Omental fat pad (tissue), 3 donors: ENCODE measurements at regions not wholly inside any gene's neighbourhood (a gene's known extent, or its start where the extent isn't known, plus 50 kb on each side); places are given as distances from the start of the nearest gene placed in this dataset.

Experiments
- ATAC-seq: fragments of 150-250 bp; one replicate; pipeline ENCODE4 v1.9.1; 2016; ENCODE audit warnings: mild to moderate bottlenecking, moderate library complexity; ENCODE audit not compliant: low FRiP score
- DNase-seq: peaks from one replicate; pipeline ENCODE4 v3.0.0-alpha.2; 2019; ENCODE audit warnings: low spot score
- TF ChIP-seq, protein P1 (sequence below), 3 donors: fragments of 450-650 bp; IDR thresholded peaks; one replicate each; pipeline ENCODE4 v1.5.1; 2016 to 2017; ENCODE audit warnings: antibody characterized with exemption in 3 of 3, mild to moderate bottlenecking in 3 of 3, moderate library complexity in 2 of 3

GRCh38 chr14:61868846-61869245, 106.6 kb downstream of the SNAPC1 start:
- ATAC-seq (no peak), DNase-seq (no peak)
- TF ChIP-seq, protein P1, sequence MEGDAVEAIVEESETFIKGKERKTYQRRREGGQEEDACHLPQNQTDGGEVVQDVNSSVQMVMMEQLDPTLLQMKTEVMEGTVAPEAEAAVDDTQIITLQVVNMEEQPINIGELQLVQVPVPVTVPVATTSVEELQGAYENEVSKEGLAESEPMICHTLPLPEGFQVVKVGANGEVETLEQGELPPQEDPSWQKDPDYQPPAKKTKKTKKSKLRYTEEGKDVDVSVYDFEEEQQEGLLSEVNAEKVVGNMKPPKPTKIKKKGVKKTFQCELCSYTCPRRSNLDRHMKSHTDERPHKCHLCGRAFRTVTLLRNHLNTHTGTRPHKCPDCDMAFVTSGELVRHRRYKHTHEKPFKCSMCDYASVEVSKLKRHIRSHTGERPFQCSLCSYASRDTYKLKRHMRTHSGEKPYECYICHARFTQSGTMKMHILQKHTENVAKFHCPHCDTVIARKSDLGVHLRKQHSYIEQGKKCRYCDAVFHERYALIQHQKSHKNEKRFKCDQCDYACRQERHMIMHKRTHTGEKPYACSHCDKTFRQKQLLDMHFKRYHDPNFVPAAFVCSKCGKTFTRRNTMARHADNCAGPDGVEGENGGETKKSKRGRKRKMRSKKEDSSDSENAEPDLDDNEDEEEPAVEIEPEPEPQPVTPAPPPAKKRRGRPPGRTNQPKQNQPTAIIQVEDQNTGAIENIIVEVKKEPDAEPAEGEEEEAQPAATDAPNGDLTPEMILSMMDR (IDR thresholded peaks at IDR 0.05): no peak

DNA sequence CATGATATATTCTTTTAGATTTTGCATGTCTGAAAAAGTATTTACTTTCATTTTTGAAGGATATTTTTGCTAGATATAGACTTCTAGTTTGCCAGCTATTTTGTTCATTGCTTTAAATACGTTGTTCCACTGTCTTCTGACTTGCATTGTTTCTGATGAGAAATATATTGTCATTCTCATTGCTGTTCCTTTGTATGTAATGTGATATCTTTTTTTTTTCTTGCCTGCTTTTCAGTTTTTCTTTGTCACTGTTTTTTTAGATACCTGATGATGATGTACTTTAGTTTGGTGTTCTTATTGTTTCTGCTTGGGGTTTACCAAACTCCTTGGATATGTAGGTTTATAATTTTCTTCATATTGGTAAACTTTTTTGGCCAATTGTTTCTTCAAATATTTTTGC, 107.9 kb downstream of the SNAPC1 start:
- DNase-seq: no peak
- no peak for ATAC-seq
- TF ChIP-seq, protein P1 (IDR thresholded peaks at IDR 0.05): no peak

DNA sequence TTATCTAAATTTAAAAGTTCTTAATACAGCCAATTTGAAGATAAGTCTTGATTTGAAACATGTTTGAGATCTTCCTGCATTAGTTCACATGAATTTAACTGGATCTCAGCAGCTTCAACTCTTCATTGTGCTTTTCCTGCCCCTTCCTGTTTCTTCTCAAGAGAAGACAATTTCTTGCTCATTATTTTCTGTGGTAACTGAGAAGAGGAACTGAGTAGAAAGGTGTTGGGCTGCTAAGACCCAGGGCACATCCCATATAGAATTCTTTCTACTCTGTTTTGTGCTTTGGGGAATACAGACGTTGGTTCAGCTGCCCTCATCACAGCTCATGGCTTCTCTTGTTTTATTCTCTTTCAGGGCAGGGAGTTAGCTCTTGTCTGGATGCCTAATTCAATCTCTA, 110.2 kb downstream of the SNAPC1 start:
- TF ChIP-seq, protein P1 (IDR thresholded peaks at IDR 0.05): no peak
- DNase-seq: no peak
- ATAC-seq: no peak

GRCh38 chr14:61875483-61875882, 113.3 kb downstream of the SNAPC1 start:
- TF ChIP-seq, protein P1 (IDR thresholded peaks at IDR 0.05): no peak
- ATAC-seq (no peak), DNase-seq (no peak)

DNA sequence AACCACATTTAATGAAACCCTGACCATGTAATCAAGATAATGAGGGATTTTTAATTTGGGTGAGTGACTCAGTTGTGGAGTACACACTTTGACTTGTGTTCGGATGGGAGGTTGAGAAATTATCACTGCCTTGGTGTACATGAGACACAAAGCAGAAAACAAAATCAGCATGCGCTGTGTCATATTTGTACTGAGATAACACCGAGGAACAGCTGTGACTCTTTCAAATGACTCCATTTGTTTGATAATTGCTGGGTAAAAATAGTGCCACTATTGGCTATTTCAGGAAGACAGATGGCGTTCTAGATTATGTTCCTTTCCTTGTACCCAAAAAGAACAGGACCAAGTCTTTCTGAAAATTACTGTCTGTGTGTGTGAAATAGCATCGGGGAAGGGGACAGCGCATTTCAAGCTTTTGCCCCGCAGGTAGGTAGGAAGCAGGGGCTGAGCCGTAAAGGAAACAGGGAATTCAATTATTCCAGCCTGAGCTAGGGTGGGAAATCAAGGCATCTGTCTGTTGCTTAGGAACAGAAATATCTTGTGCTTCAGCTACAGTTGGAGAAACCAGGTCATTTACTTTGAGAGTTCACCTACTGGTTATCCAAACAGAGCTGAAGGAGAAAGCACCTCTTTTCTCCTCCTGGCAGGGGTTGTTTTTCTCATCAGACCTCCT, 114.3 kb downstream of the SNAPC1 start:
- DNase-seq (no peak), ATAC-seq (no peak)
- TF ChIP-seq, protein P1 (IDR thresholded peaks at IDR 0.05): no peak

- DNase-seq (no peak), ATAC-seq (no peak)
- TF ChIP-seq, protein P1 (IDR thresholded peaks at IDR 0.05): no peak
Measured at GRCh38 chr14:61877035-61877390, 114.8 kb downstream of the SNAPC1 start.

GRCh38 chr14:61877768-61878167, 115.5 kb downstream of the SNAPC1 start:
- TF ChIP-seq, protein P1 (IDR thresholded peaks at IDR 0.05): no peak
- DNase-seq (no peak), ATAC-seq (no peak)
